ENCODE measurements at regions not wholly inside any gene's neighbourhood (a gene's known extent, or its start where the extent isn't known, plus 50 kb on each side); places are given as distances from the start of the nearest gene placed in this dataset.

GRCh38 chr15:99511866-99512661 lies 53.7 kb upstream of the MEF2A start:
- DNase-seq = no peak

- DNase-seq = no peak
Observed at GRCh38 chr15:99514306-99514705, 51.5 kb upstream of the MEF2A start.

All from CD4-positive, alpha-beta T cell treated with Interleukin-6 for 4 hours (primary cell).